CD4-positive, alpha-beta T cell treated with Interleukin-1 beta for 1 hour (primary cell): ENCODE measurements at regions not wholly inside any gene's neighbourhood (a gene's known extent, or its start where the extent isn't known, plus 50 kb on each side); places are given as distances from the start of the nearest gene placed in this dataset.

Source experiments
- DNase-seq, 2 donors: peaks; one replicate each; pipeline ENCODE4 v3.0.0-alpha.2; 2020 to 2022

DNA sequence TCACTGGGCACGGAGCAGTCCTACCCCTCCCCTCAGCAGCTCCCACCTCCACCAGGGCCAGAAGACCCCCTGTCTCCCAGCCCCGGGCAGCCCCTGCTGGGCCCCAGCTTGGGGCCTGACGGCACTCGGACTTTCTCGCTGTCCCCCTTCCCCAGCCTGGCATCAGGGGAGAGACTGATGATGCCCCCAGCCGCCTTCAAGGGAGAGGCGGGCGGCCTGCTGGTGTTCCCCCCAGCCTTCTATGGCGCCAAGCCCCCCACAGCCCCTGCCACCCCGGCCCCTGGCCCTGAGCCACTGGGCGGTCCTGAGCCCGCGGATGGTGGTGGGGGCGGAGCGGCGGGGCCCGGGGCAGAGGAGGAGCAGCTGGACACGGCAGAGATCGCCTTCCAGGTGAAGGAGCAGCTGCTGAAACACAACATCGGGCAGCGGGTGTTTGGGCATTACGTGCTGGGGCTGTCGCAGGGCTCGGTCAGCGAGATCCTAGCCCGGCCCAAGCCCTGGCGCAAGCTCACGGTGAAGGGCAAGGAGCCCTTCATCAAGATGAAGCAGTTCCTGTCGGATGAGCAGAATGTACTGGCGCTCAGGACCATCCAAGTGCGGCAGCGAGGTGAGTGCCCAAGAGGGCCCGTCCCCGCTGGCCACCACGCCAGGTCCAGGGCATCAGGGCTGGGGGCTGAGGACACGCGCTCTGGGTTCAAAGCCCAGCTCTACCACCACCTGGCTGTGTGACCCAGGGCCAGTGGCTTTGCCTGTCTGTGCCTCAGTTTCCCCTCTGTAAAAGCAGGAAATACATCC, 58.6 kb downstream of the PHETA1 start:
- DNase-seq, result no peak

DNA sequence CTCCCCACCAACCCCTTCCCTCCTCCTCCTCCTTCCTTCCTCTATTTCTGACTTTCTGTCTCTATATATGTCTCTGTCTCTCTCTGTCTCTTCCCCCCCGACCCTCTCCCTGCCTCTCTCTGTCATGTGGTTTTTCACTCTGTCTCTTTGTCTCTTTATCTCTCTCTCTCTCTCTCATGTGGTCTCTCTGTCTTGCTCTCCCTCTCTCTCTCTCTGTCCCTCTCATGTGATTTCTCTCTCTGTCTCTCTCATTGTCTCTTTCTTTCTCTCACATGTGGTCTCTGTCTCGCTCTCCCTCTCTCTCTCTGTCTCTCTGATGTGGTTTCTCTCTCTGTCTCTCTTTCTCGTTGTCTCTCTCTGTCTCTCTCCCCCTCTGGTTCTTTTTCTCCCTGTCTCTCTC, 59.3 kb downstream of the PHETA1 start:
- DNase-seq, result no peak

DNA sequence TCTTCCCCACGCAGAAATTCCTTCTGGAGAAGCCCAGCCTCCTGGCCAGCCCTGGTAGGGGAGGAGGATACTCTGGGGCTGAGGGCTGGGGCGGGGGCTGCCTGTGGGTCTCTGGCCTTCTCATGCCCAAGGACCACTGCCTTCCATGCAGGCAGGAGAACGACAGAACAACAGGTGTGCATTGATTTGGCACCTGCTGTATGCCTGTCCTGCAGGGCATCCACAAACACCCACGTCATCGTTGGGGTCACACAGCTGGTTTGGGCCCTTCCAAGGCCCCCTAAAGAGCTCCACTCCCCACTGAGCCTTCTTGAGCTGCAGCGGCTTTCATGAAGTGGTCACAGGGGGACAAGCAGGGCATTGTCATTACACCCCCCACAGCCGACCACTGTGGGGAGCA, 60.4 kb downstream of the PHETA1 start:
- DNase-seq, result no peak

DNA sequence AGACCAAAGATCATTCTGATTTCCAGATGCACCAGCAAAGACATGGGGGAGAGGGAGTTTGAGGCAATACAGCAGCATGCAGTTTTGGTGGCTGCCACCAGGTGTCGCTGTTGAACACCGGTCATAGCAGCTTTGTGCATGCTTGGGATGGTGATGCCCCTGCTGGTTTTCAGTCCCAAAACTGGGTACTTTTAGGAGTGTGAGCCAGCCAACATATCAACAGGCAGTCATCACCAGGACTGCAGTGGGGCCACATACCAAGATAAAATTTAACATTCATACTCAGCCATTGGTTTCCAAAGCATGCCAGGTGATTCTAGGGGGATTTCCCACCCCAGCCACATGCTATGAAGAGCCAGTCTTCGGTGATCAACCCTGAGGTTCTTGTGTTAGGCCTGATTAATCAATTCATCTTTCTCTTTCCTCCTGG, 64.2 kb downstream of the PHETA1 start:
- DNase-seq, result peak; percentile 8 to 15

DNA sequence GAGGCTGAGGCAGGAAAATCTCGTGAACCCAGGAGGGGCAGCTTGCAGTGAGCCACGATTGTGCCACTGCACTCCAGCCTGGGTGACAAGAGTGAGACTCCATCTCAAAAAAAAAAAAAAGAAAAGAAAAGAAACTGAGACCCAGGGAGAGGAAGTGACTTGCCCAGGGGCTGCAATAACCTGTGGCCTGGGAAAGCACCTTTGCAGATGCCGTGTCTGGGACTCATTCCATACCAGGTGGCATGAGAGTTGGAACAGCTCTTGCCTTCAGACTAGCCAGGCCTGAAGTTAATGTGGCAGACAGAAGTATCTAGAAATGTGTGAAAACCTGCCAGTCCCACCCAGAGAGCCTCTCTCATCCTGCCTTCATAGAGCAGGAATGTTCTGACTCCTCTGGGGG, 65.4 kb downstream of the PHETA1 start:
- no peak for DNase-seq

DNA sequence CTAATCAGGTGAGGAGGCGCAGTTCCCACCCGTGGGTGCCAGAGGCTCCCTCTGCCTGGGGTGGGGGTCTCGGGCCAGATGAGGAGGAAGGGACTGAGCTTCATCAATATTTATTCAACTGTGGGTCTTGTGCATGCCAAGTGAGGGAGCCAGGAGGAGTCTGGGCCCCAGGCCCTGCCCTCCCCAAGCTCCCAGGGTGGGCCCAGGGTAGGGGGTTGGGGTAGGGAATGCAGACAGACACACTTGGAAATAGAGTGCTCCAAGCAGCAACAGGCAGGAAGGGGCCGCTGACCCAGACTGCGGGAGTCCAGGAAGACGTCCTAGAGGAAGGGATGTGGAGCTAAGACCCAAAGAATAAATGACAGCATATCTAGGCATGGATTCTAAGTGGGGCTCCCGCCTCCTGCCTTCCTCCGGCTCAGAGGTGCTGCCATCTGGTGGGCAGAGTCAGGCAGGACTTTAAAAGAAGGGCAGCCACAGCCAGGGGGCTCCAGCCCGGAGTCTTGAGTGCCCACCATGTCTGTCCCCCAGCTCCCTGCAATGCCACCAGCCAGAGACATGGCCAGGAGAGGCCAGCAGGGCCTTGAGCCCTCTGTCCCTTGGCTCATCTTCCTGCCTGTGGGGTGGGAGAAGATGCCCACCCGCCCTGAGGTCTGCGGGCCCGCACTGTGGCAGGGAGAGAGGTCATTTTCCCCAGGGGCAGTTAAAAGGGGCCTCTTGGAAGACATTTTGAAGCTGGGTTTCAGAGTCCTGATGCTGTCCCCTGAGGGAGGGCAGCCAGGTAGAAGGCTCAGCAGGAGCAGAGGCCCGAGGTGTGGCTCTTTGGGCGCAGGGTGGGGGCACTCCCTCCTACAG, 70.1 kb downstream of the PHETA1 start:
- peak; percentile 30 to 32 for DNase-seq

DNA sequence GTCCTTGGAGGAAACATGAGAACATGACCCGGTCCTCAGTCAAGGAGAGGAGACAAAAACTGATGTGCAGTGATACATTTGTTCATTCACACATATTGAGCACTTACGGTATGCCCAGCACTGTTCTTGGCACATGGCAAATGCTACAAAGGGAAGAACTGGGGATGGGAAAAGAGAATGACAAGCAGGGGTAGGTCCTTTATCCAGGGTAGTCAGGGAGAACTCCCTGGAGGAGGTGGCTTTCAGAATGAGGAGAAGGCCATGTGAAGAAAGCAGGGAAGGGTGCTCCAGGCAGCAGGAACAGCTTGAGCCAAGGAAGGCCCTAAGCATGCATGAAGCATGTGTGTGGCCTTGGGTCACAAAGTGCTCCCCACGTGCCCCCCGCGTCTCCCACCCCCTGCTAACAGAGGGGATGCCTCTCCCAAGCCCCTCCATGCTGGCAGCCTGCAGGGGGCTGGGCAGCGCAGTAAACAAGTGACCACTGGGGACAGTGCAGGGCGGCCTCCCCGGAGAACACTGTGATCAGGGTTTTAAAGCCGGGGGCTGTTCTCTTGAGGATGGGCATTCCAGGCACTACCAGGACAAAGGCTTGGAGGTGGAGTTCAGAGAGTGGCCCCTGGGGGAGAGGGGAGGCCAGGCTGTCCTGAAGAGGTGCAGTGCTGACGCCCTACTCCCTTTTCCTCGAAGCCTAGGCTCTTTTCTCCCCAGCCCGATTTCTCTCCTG, 71.0 kb downstream of the PHETA1 start:
- no peak for DNase-seq

DNA sequence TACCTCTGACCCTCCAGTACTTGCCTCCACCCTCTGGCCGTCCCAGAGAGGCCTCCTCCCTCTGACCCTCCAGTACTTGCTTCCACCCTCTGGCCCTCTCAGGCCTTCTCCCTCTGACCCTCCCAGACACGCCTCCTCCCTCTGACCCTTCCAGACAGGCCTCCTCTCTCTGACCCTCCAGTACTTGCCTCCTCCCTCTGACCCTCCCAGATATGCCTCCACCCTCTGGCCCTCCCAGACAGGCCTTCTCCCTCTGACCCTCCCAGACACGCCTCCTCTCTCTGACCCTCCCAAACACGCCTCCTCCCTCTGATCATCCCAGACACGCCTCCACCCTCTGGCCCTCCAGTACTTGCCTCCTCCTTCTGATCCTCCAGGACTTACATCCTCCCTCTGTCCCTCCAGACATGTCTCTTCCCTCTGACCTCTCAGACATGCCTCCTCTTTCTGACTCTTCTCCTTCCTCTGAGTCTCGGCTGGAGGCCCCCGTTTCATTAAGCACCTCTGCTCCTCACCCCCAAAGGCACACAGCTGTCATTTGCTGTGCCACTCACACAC, 71.9 kb downstream of the PHETA1 start:
- DNase-seq, result no peak

DNA sequence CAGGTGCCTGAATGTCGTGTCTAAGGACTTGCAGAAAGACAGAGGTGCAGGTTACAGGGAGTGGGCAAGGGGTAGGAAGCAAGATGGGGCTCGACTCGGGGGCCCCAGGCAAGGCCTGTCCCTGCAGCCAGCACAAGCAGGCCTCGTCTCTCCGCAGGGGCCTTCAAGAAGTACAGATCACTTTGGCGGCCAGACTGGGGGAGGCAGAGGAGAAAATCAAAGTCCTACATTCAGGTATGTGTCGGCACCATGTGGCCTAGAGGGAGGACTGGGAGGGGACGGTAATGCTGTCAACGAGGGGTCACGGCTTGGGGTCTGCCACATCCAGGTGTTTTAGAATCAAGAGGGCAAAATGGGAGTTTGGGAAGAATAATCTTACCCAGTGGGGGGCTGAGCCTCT, 73.7 kb downstream of the PHETA1 start:
- no peak for DNase-seq

DNA sequence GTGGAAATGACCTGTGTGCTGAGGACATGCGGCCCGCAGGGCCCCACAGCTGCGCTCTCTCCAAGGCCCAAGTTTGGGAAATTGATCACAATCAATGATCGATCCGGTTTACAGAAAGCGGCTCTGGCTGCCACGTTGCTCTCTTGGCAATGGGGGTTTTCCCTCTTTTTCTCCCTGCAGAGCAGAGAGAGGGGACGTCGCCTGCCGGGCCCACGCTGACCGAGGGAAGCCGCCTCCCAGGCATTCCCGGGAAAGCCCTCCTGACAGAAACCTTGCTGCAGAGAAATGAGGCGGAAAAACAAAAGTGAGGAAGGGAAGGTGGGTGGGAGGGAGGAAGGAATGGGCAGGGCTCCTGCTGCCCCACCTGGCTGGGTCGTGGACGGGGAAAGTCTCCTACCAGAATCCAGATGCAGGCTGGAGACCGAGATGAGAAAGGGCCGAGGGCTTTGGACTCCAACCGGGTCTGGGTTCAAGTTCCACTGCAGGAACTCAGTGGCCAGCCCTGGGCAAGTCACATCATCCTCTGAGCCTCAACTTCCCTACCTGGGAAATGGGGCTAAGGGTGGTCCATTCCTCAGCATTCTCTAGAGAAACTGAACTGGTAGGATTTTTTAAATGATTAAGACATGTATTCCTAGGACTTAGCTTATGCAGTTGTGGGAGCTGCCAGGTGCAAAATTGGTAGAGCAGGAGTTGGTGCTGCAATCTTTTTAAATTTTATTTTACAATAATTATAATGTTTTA, 75.5 kb downstream of the PHETA1 start:
- no peak for DNase-seq

DNA sequence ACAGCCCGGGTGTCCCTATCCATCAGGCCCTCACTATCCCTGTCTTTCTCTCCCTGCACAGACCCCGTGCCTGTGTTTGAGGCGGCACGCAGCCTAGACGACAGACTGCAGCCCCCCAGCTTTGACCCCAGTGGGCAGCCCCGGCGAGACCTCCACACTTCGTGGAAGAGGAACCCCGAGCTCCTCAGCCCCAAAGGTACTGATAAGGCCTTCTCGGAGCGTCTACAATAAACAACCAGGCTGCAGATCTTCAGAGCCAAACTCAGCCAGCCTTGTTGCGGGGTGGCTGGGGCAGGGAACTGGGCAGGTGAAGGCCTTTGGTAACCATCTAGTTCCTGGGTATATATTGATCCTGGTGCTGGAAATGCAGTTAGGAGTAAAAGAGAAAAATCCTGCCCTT, 77.5 kb downstream of the PHETA1 start:
- DNase-seq, result no peak

DNA sequence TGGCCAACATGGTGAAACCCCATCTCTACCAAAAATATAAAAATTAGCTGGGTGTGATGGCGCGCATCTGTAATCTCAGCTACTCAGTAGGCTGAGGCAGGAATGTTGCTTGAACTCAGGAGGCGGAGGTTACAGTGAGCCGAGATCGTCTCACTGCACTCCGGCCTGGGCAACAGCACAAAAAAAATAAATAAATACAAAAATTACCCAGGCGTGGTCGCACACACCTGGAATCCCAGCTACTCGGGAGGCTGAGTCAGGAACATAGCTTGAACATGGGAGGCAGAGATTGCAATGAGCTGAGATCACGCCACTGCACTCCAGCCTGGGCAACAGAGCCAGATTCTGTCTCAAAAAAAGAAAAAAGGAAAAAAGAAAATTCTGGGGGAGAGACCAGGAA, 80.1 kb downstream of the PHETA1 start:
- DNase-seq, result no peak

DNA sequence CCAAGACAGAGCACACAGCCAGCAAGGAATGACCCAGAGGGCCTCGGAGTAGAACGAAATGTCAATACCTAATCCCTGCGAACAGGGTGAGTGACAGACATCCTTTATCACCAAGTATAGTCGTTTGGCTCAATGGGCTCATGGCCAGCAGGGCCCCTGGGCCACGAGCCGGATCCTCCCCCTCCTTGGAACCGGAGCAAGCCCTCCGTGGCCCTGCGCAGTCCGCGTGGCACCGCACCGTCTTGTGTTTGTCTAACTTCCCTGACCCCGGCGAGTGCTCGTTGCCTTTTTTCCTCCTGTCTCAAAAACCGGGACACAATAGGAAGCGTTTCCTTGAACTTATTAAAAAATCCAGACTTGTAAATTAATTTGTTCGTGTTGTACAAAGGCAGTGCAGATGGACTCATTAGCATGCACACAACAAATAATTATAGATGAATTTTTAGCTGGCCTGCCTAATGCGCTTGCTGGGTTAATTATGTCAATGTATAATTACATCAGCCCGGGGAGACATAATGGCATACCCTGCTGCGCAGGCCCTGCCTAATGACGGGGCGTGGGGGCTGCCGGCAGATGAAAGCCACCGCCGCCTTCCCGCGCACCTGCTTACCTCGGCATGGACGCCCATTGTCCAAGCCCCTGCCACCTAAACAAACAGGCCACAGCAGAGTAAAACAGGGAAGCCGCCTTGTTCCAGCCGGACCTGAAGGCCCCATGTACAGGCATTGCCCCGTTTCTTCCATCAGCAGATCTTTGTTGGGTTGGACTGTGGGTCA, 81.6 kb downstream of the PHETA1 start:
- DNase-seq, result no peak

DNA sequence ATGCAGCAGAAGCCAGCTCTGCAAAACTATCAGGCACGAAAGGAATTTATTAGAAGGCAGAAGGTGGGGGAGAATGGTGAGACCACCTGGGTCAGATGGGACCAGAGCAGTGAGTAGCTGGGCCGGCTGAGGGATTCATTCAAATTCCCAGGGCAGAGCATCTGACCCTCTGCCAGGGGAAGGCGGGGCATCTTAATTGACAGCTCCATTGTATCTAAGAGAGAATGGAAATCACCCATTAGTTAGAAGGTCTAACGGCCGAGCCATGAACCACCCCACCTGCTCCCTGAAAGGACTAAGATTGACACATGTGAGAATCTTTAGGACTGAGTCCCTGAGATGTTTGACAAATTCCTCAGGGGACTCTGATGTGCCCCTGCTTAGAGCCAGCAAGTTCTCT, 83.7 kb downstream of the PHETA1 start:
- no peak for DNase-seq

DNA sequence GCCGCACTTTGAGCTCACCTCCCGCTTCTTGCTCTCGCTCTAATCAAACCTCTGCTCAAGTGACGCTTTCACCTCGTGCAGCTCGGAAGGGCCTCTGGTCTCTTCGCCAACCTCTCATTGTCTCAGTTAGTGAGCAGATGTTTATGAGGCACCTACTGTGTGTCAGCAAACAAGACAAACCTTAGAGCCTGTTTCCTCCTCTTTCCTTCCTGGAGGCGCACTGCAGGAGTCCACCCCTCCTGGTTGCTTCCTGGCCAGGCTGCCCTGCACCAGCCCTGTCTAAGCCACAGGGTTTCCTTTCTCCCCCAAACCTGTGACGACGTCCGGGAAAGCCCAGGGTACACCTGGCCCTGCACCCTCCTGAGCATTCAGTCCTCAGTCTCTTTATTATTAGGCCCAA, 84.2 kb downstream of the PHETA1 start:
- no peak for DNase-seq

DNA sequence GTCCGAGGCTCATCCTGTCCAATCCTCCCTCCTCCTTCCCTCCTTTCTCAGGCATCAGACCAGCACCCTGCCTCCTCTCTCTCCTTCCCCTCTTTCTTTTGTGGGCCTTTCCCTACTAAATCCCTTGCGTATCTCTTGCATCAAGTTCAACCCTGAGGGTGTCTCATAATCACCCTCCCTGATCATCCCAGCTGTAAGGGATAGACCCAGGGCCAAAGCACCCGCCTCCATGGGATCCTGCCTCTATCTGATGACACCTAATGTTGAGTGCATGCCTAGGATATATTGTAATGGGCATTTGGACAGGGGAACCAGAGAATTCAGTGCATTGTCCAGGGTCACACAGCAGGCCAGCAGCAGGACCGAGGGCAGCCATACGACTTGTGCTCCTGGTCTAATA, 84.9 kb downstream of the PHETA1 start:
- DNase-seq, result no peak

DNA sequence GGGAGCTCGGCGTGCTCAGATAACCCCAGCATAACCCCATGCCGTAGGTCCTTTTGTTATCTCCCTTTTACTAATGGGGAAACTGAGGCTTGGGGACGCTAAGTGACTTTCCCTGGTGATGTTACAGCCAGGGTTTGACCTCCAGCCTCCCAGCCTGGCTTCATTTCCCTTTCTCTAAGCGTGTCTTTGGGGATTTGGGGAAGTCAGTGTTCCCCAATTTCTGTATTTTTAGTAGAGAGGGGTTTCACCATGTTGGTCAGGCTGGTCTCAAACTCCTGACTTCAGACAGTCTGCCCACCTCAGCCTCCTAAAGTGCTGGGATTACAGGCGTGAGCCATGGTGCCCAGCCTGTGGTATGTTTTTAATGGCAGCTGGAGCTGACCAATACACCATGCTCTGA, 85.4 kb downstream of the PHETA1 start:
- DNase-seq, result no peak

DNA sequence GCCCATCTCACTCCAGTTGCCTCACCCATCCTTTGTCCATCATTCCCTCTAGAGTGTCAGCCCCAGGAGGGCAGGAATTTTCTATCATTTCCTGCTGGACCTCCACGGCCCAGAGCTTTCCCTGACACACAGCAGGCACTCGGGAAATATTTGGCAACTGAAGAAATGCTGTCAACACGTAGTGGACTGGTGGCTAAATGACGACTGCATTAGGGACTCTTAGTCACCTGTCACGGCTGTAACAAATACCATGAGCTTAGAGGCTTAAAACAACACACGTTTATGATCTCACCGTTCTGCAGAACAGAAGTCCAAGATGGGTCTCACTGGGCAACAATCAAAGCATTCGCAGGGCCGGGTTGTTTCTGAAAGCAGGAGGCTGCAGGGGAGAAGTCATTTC, 91.3 kb downstream of the PHETA1 start:
- DNase-seq, result no peak

DNA sequence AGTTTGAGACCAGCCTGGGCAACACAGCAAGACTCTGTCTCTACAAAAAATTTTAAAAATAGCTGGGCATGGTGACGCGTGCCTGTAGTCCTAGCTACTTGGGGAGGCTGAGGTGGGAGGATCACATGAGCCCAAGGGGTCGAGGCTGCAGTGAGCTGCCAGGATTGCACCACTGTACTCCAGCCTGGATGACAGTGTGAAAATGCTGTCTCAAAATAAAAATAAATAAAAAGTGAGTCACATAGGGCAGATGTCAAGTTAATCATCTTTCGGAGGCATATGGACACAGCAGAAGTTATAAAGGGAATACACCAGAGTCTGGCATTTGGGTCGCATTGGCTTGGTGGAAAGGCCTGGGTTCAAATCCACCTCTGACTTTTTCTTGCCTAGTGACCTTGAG, 92.7 kb downstream of the PHETA1 start:
- DNase-seq, result no peak

DNA sequence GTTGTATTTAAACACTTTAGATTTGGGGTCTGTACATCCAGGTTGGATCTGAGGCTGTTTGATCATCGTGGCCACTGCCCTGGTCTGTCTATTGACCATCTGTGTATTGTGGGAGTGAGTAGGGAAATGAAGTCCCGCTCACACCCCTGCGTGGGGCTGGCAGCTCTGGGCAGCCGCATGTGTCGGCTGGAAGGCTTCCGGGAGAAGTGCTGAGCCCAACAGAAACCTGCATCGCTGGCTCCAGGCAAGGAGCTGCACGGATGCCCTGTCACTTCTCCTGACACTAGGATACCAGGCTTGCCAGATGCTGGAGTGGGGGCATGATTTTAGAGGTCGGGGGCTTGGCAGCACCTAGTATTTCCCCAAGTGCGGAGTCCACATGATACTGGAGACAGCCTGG, 93.6 kb downstream of the PHETA1 start:
- no peak for DNase-seq

DNA sequence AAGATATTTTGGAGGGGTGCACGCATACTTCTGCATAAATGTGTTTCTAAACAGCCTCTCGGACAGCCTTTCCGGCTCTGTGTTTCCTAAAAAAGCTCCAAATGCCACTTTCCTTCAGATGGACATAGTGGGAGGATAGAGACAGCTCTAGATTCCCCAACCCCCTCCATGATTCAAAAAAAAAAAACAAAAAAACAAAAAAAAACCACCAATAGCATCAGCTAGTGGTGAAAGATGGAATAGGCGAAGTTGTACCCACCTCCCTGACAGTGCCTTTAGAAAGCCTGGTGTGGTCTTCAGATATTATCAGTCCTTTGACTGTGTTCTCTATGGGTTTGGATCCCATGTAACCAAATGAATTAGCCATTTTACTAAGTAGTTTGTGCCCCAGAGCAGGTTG, 94.1 kb downstream of the PHETA1 start:
- DNase-seq, result no peak
